ENCODE measurements at regions not wholly inside any gene's neighbourhood (a gene's known extent, or its start where the extent isn't known, plus 50 kb on each side); places are given as distances from the start of the nearest gene placed in this dataset.

DNA sequence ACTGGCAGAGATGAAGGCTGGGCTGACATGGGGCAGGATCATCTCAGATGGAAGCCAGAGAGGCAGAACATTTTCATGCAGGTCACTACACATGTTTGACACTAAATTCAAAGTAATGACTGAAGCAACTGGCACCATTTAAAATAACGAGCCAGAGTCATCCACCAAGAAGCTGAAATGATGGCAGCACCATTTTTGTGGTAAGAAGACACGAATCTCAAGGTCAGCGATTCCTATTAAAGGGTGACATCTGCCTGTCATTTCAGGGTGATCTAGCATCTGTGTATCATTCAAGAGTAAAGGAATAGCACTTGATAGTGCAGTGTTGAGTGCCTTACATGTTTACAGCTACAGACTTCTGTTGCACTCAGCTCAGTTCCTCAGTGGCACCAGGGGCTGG, 113.4 kb upstream of the C11orf87 start:
- TF ChIP-seq EZH2 (IDR thresholded peaks at IDR 0.05; ENCODE audit: borderline replicate concordance, low read depth, low read length, severe bottlenecking): no peak
- TF ChIP-seq, protein P1, sequence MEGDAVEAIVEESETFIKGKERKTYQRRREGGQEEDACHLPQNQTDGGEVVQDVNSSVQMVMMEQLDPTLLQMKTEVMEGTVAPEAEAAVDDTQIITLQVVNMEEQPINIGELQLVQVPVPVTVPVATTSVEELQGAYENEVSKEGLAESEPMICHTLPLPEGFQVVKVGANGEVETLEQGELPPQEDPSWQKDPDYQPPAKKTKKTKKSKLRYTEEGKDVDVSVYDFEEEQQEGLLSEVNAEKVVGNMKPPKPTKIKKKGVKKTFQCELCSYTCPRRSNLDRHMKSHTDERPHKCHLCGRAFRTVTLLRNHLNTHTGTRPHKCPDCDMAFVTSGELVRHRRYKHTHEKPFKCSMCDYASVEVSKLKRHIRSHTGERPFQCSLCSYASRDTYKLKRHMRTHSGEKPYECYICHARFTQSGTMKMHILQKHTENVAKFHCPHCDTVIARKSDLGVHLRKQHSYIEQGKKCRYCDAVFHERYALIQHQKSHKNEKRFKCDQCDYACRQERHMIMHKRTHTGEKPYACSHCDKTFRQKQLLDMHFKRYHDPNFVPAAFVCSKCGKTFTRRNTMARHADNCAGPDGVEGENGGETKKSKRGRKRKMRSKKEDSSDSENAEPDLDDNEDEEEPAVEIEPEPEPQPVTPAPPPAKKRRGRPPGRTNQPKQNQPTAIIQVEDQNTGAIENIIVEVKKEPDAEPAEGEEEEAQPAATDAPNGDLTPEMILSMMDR (IDR thresholded peaks at IDR 0.05; ENCODE audit: borderline replicate concordance, extremely low read depth, low read length, poor library complexity, severe bottlenecking): no peak
- no peak for ATAC-seq (ENCODE audit: insufficient read depth, low read depth)
- H3K4me2 ChIP-seq (ENCODE audit: insufficient read depth, low read length): no peak overlapping the region

DNA sequence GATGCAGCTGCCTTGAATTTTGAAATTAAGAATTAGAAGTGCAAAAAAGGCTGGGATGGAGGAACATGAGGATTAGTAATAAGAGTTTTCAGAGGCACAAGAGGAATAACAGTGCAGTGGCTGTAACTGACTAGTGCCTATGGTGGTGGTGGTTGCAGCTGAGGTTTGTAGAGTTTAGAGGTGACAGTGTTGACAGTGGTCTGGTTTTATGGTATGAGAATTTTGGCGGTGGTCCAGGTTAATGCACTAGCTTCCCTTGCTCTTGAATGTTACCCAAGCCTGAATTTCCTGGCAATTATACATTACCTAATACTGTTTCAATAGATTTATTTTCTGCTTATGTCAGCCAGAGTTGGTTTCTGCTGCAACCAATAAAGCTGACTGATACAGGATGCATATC, 112.8 kb upstream of the C11orf87 start:
- H3K27me3 ChIP-seq (ENCODE audit: insufficient read depth, low read length, poor library complexity): no peaks in the 10 kb centered on the region
- no peaks in the 10 kb centered on the region for H3K9me3 ChIP-seq (ENCODE audit: insufficient read depth, low read length, severe bottlenecking)
- no peaks in the 10 kb centered on the region for H3K36me3 ChIP-seq (ENCODE audit: insufficient read depth, low read length)
- H3K27ac ChIP-seq (ENCODE audit: low read length): no peak overlapping the region
- DNase-seq (no peak), ATAC-seq (ENCODE audit: insufficient read depth, low read depth) (no peak)
- no peaks in the 10 kb centered on the region for H3K79me2 ChIP-seq (ENCODE audit: insufficient read depth, low read length)
- no peak overlapping the region for H3K4me3 ChIP-seq (ENCODE audit: low read depth in 1 of 2, low read length in 2 of 2)
- no peaks in the 10 kb centered on the region for H4K20me1 ChIP-seq (ENCODE audit: insufficient read depth, low read length)
- no peak overlapping the region for H3K4me2 ChIP-seq (ENCODE audit: insufficient read depth, low read length)
- no peak overlapping the region for H3K9ac ChIP-seq (ENCODE audit: low read depth, low read length)
- no peaks in the 10 kb centered on the region for H3K4me1 ChIP-seq (ENCODE audit: insufficient read depth, low read length)
- H2AFZ ChIP-seq (ENCODE audit: low read depth, low read length): no peak overlapping the region
- TF ChIP-seq, protein P1 (IDR thresholded peaks at IDR 0.05; ENCODE audit: borderline replicate concordance, extremely low read depth, low read length, poor library complexity, severe bottlenecking): no peak
- no peak for TF ChIP-seq EZH2 (IDR thresholded peaks at IDR 0.05; ENCODE audit: borderline replicate concordance, low read depth, low read length, severe bottlenecking)

More for the DNA sequence above, 113.4 kb upstream of the C11orf87 start:
- Histone ChIP-seq H2AFZ (ENCODE audit: low read depth, low read length) (no peak overlapping the region), H3K9me3 (ENCODE audit: insufficient read depth, low read length, severe bottlenecking) (no peaks in the 10 kb centered on the region), H3K4me1 (ENCODE audit: insufficient read depth, low read length) (no peaks in the 10 kb centered on the region), H3K79me2 (ENCODE audit: insufficient read depth, low read length) (no peaks in the 10 kb centered on the region), H3K4me3 (ENCODE audit: low read depth in 1 of 2, low read length in 2 of 2) (no peak overlapping the region), H3K27me3 (ENCODE audit: insufficient read depth, low read length, poor library complexity) (no peaks in the 10 kb centered on the region), H4K20me1 (ENCODE audit: insufficient read depth, low read length) (no peaks in the 10 kb centered on the region), H3K9ac (ENCODE audit: low read depth, low read length) (no peak overlapping the region), H3K36me3 (ENCODE audit: insufficient read depth, low read length) (no peaks in the 10 kb centered on the region), H3K27ac (ENCODE audit: low read length) (no peak overlapping the region)
- no peak for DNase-seq

DNA sequence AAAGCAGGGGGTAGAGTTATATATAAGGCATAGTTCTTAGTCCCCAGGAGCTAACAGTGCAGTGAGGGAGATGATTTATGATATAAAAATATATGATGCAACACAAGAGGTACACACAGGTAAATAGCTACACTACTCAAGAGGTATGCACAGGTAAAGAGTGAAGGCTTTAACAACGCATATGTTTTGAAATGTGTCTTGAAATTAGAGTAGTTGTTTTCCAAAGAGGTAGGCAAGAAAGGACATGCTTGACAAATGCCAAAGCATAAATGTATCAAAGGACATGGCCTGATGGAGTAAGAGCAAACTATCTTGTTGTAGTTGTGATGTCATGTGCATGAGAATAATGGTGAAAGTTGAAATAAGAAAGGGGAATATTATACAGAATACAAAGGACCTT, 104.3 kb upstream of the C11orf87 start:
- Histone ChIP-seq H3K4me1 (ENCODE audit: insufficient read depth, low read length) (no peaks in the 10 kb centered on the region), H4K20me1 (ENCODE audit: insufficient read depth, low read length) (no peaks in the 10 kb centered on the region), H3K27me3 (ENCODE audit: insufficient read depth, low read length, poor library complexity) (no peaks in the 10 kb centered on the region), H3K36me3 (ENCODE audit: insufficient read depth, low read length) (no peaks in the 10 kb centered on the region), H3K9ac (ENCODE audit: low read depth, low read length) (no peak overlapping the region), H3K27ac (ENCODE audit: low read length) (no peak overlapping the region), H3K4me2 (ENCODE audit: insufficient read depth, low read length) (no peak overlapping the region), H3K9me3 (ENCODE audit: insufficient read depth, low read length, severe bottlenecking) (no peaks in the 10 kb centered on the region), H3K4me3 (ENCODE audit: low read depth in 1 of 2, low read length in 2 of 2) (no peak overlapping the region), H2AFZ (ENCODE audit: low read depth, low read length) (no peak overlapping the region), H3K79me2 (ENCODE audit: insufficient read depth, low read length) (no peaks in the 10 kb centered on the region)
- ATAC-seq (ENCODE audit: insufficient read depth, low read depth) (no peak), DNase-seq (no peak)
- TF ChIP-seq, protein P1 (IDR thresholded peaks at IDR 0.05; ENCODE audit: borderline replicate concordance, extremely low read depth, low read length, poor library complexity, severe bottlenecking): no peak
- no peak for TF ChIP-seq EZH2 (IDR thresholded peaks at IDR 0.05; ENCODE audit: borderline replicate concordance, low read depth, low read length, severe bottlenecking)

DNA sequence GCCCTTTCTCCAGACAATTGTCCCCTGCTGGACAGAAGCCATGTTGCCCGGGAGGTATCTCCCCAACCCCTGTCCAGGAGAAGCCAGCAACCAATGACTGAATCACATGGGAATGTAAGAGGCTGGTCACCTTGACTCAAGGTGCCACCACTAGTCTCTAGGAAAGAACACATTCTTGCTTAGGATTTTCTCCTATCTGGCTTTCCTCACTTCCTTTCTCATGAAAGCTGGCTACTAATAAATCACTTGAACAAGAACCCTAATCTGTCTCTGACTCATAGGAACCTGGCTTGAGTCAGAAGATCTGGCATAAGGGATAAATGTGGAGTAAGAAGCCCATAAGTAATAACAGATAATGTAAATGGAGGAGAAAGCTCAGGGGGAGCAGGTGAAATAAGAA, 101.4 kb upstream of the C11orf87 start:
- no peak for TF ChIP-seq EZH2 (IDR thresholded peaks at IDR 0.05; ENCODE audit: borderline replicate concordance, low read depth, low read length, severe bottlenecking)
- TF ChIP-seq, protein P1 (IDR thresholded peaks at IDR 0.05; ENCODE audit: borderline replicate concordance, extremely low read depth, low read length, poor library complexity, severe bottlenecking): no peak
- Histone ChIP-seq H3K4me1 (ENCODE audit: insufficient read depth, low read length) (no peaks in the 10 kb centered on the region), H3K9me3 (ENCODE audit: insufficient read depth, low read length, severe bottlenecking) (no peaks in the 10 kb centered on the region), H2AFZ (ENCODE audit: low read depth, low read length) (no peak overlapping the region), H3K4me3 (ENCODE audit: low read depth in 1 of 2, low read length in 2 of 2) (no peak overlapping the region), H4K20me1 (ENCODE audit: insufficient read depth, low read length) (no peaks in the 10 kb centered on the region), H3K36me3 (ENCODE audit: insufficient read depth, low read length) (no peaks in the 10 kb centered on the region), H3K9ac (ENCODE audit: low read depth, low read length) (no peak overlapping the region), H3K4me2 (ENCODE audit: insufficient read depth, low read length) (no peak overlapping the region), H3K27ac (ENCODE audit: low read length) (no peak overlapping the region), H3K27me3 (ENCODE audit: insufficient read depth, low read length, poor library complexity) (no peaks in the 10 kb centered on the region), H3K79me2 (ENCODE audit: insufficient read depth, low read length) (no peaks in the 10 kb centered on the region)
- DNase-seq: no peak
- no peak for ATAC-seq (ENCODE audit: insufficient read depth, low read depth)
